Stimulated activated effector memory CD8-positive, alpha-beta T cell treated with anti-CD3 and anti-CD28 coated beads, Interleukin-12 subunit alpha, Interleukin-12 subunit beta, amount 100 ng/mL, for 72 hours (primary cell): ENCODE measurements at regions not wholly inside any gene's neighbourhood (a gene's known extent, or its start where the extent isn't known, plus 50 kb on each side); places are given as distances from the start of the nearest gene placed in this dataset.

Experiments
- ATAC-seq: fragments of 150-1000 bp; cut with Tn5 transposase; 2 replicates; pipeline ENCODE4 v1.10.0; 2021
- DNase-seq, 2 donors: peaks; one replicate each; pipeline ENCODE4 v3.0.0; 2021 to 2022; ENCODE audit warnings: low spot score in 2 of 2
- H3K27ac Mint-ChIP-seq: one replicate; pipeline ENCODE4 v1.8.0; 2022; ENCODE audit warnings: mild to moderate bottlenecking, mixed read lengths
- H3K36me3 Mint-ChIP-seq: one replicate; pipeline ENCODE4 v1.8.0; 2022; ENCODE audit warnings: mild to moderate bottlenecking, mixed read lengths
- H3K4me1 Mint-ChIP-seq: one replicate; pipeline ENCODE4 v1.8.0; 2022; ENCODE audit warnings: mixed read lengths
- H3K4me3 Mint-ChIP-seq: one replicate; pipeline ENCODE4 v1.8.0; 2022; ENCODE audit warnings: mild to moderate bottlenecking, mixed read lengths
- H3K9me3 Mint-ChIP-seq: one replicate; pipeline ENCODE4 v1.8.0; 2022; ENCODE audit warnings: mixed read lengths

- H3K36me3 Mint-ChIP-seq = peaks cover 6% of the 10 kb centered on the region
- ATAC-seq = no peak
Observed at GRCh38 chr2:39510140-39510539, 73.1 kb upstream of the MAP4K3 start.

GRCh38 chr2:39511219-39511604 is 74.1 kb upstream of the MAP4K3 start:
- peaks cover 38% of the 10 kb centered on the region for H3K4me1 Mint-ChIP-seq
- ATAC-seq = no peak

More at GRCh38 chr2:39510140-39510539, 73.1 kb upstream of the MAP4K3 start:
- no peak overlapping the region for H3K4me3 Mint-ChIP-seq
- no peak overlapping the region for H3K27ac Mint-ChIP-seq
- no peak for DNase-seq
- peaks cover 34% of the 10 kb centered on the region for H3K4me1 Mint-ChIP-seq
- H3K9me3 Mint-ChIP-seq = no peaks in the 10 kb centered on the region

GRCh38 chr2:39511605-39512433 is 74.7 kb upstream of the MAP4K3 start:
- Mint-ChIP-seq H3K9me3 (no peaks in the 10 kb centered on the region), H3K4me3 (peak overlapping the region; percentile 12), H3K4me1 (peaks cover 38% of the 10 kb centered on the region), H3K36me3 (peaks cover 6% of the 10 kb centered on the region), H3K27ac (peak overlapping the region; percentile 38)
- DNase-seq (no peak), ATAC-seq (peak; percentile 17)

More at GRCh38 chr2:39511219-39511604, 74.1 kb upstream of the MAP4K3 start:
- peaks cover 6% of the 10 kb centered on the region for H3K36me3 Mint-ChIP-seq
- no peak overlapping the region for H3K4me3 Mint-ChIP-seq
- H3K27ac Mint-ChIP-seq = no peak overlapping the region
- no peak for DNase-seq
- H3K9me3 Mint-ChIP-seq = no peaks in the 10 kb centered on the region

GRCh38 chr2:39512434-39512935 is 75.4 kb upstream of the MAP4K3 start:
- H3K4me1 Mint-ChIP-seq = peaks cover 38% of the 10 kb centered on the region
- no peaks in the 10 kb centered on the region for H3K9me3 Mint-ChIP-seq
- no peak for DNase-seq
- H3K36me3 Mint-ChIP-seq = peaks cover 6% of the 10 kb centered on the region
- peak overlapping the region; percentile 54 for H3K27ac Mint-ChIP-seq
- peak; percentile 81 for ATAC-seq
- peak overlapping the region; percentile 12 for H3K4me3 Mint-ChIP-seq

- Mint-ChIP-seq H3K4me3 (peak overlapping the region; percentile 12), H3K4me1 (peaks cover 38% of the 10 kb centered on the region), H3K9me3 (no peaks in the 10 kb centered on the region), H3K36me3 (peaks cover 6% of the 10 kb centered on the region), H3K27ac (peak overlapping the region; percentile 54)
- DNase-seq (no peak), ATAC-seq (no peak)
Observed at GRCh38 chr2:39512941-39513340, 75.9 kb upstream of the MAP4K3 start.

- H3K4me3 Mint-ChIP-seq = peak overlapping the region; percentile 12
- peak; percentile 40 to 79 for DNase-seq
- peak; percentile 87 for ATAC-seq
- H3K4me1 Mint-ChIP-seq = peaks cover 38% of the 10 kb centered on the region
- H3K27ac Mint-ChIP-seq = peak overlapping the region; percentile 54
- peaks cover 6% of the 10 kb centered on the region for H3K36me3 Mint-ChIP-seq
- H3K9me3 Mint-ChIP-seq = no peaks in the 10 kb centered on the region
Observed at GRCh38 chr2:39513641-39514094, 76.6 kb upstream of the MAP4K3 start.

GRCh38 chr2:39514825-39515224 is 77.7 kb upstream of the MAP4K3 start:
- H3K27ac Mint-ChIP-seq = no peak overlapping the region
- peaks cover 6% of the 10 kb centered on the region for H3K36me3 Mint-ChIP-seq
- no peak overlapping the region for H3K4me3 Mint-ChIP-seq
- no peaks in the 10 kb centered on the region for H3K9me3 Mint-ChIP-seq
- DNase-seq (no peak), ATAC-seq (no peak)
- H3K4me1 Mint-ChIP-seq = peaks cover 38% of the 10 kb centered on the region

GRCh38 chr2:39515273-39515896 is 78.3 kb upstream of the MAP4K3 start:
- no peak overlapping the region for H3K4me3 Mint-ChIP-seq
- H3K9me3 Mint-ChIP-seq = no peaks in the 10 kb centered on the region
- H3K27ac Mint-ChIP-seq = no peak overlapping the region
- no peak for ATAC-seq
- peaks cover 38% of the 10 kb centered on the region for H3K4me1 Mint-ChIP-seq
- peaks cover 6% of the 10 kb centered on the region for H3K36me3 Mint-ChIP-seq
- DNase-seq = no peak

- no peak for DNase-seq
- H3K27ac Mint-ChIP-seq = no peak overlapping the region
- H3K4me1 Mint-ChIP-seq = peaks cover 38% of the 10 kb centered on the region
- peaks cover 6% of the 10 kb centered on the region for H3K36me3 Mint-ChIP-seq
- no peaks in the 10 kb centered on the region for H3K9me3 Mint-ChIP-seq
- ATAC-seq = no peak
- no peak overlapping the region for H3K4me3 Mint-ChIP-seq
Observed at GRCh38 chr2:39515897-39516346, 78.8 kb upstream of the MAP4K3 start.

GRCh38 chr2:39516347-39517101 is 79.4 kb upstream of the MAP4K3 start:
- DNase-seq = no peak
- no peak for ATAC-seq
- H3K36me3 Mint-ChIP-seq = peaks cover 6% of the 10 kb centered on the region
- no peaks in the 10 kb centered on the region for H3K9me3 Mint-ChIP-seq
- H3K27ac Mint-ChIP-seq = no peak overlapping the region
- H3K4me3 Mint-ChIP-seq = no peak overlapping the region
- peaks cover 34% of the 10 kb centered on the region for H3K4me1 Mint-ChIP-seq

GRCh38 chr2:39517102-39517436 is 80.0 kb upstream of the MAP4K3 start:
- Mint-ChIP-seq H3K27ac (no peak overlapping the region), H3K9me3 (peaks cover under 1% of the 10 kb centered on the region), H3K4me3 (no peak overlapping the region), H3K36me3 (peaks cover 6% of the 10 kb centered on the region), H3K4me1 (peaks cover 29% of the 10 kb centered on the region)
- DNase-seq = no peak
- ATAC-seq = no peak

- H3K9me3 Mint-ChIP-seq = peaks cover 2% of the 10 kb centered on the region
- no peak overlapping the region for H3K4me3 Mint-ChIP-seq
- ATAC-seq (no peak), DNase-seq (no peak)
- H3K27ac Mint-ChIP-seq = no peak overlapping the region
- peaks cover 23% of the 10 kb centered on the region for H3K4me1 Mint-ChIP-seq
- peaks cover 6% of the 10 kb centered on the region for H3K36me3 Mint-ChIP-seq
Observed at GRCh38 chr2:39517622-39518021, 80.5 kb upstream of the MAP4K3 start.

- Mint-ChIP-seq H3K4me1 (peaks cover 5% of the 10 kb centered on the region), H3K4me3 (no peak overlapping the region), H3K9me3 (peaks cover 2% of the 10 kb centered on the region), H3K27ac (no peak overlapping the region), H3K36me3 (no peaks in the 10 kb centered on the region)
- ATAC-seq = no peak
- no peak for DNase-seq
Observed at GRCh38 chr2:39519886-39520285, 82.8 kb upstream of the MAP4K3 start.

GRCh38 chr2:39521876-39522517 is 84.9 kb upstream of the MAP4K3 start:
- Mint-ChIP-seq H3K27ac (no peak overlapping the region), H3K9me3 (peaks cover 2% of the 10 kb centered on the region), H3K36me3 (no peaks in the 10 kb centered on the region)

GRCh38 chr2:39522518-39522877 is 85.4 kb upstream of the MAP4K3 start:
- no peak for DNase-seq
- Mint-ChIP-seq H3K27ac (no peak overlapping the region), H3K9me3 (peaks cover 2% of the 10 kb centered on the region), H3K4me3 (no peak overlapping the region), H3K4me1 (no peaks in the 10 kb centered on the region), H3K36me3 (no peaks in the 10 kb centered on the region)
- ATAC-seq = no peak

More at GRCh38 chr2:39521876-39522517, 84.9 kb upstream of the MAP4K3 start:
- ATAC-seq (no peak), DNase-seq (no peak)
- H3K4me1 Mint-ChIP-seq = no peaks in the 10 kb centered on the region
- no peak overlapping the region for H3K4me3 Mint-ChIP-seq
